G401.6 (cell line): ENCODE measurements at regions not wholly inside any gene's neighbourhood (a gene's known extent, or its start where the extent isn't known, plus 50 kb on each side); places are given as distances from the start of the nearest gene placed in this dataset.
"Not testable (repeated sequence)": the region's sequence is repeated elsewhere in the genome, so short reads cannot be mapped to it uniquely, and the experiment has no call there.

Source experiments
- FAIRE-seq: peaks from 2 replicates; lab custom pipeline; 2012; peaks lifted over from hg19 to GRCh38; lab: Jason Lieb, UNC

- FAIRE-seq = no peak
Observed at GRCh38 chr14:26655128-26655527, 57.3 kb upstream of the NOVA1 start.

- FAIRE-seq = no peak
Observed at GRCh38 chr14:26663506-26663905, 65.7 kb upstream of the NOVA1 start.

GRCh38 chr14:26678732-26679420, 81.0 kb upstream of the NOVA1 start:
- FAIRE-seq = not testable (repeated sequence)

GRCh38 chr14:26685401-26685800, 87.6 kb upstream of the NOVA1 start:
- no peak for FAIRE-seq

- no peak for FAIRE-seq
Observed at GRCh38 chr14:26687301-26687837, 89.5 kb upstream of the NOVA1 start.

- FAIRE-seq = no peak
Observed at GRCh38 chr14:26694521-26694920, 96.7 kb upstream of the NOVA1 start.

GRCh38 chr14:26702721-26703230, 104.9 kb upstream of the NOVA1 start:
- FAIRE-seq = no peak

- FAIRE-seq = no peak
Observed at GRCh38 chr14:26703686-26704366, 106.0 kb upstream of the NOVA1 start.

GRCh38 chr14:26707234-26707633, 109.4 kb upstream of the NOVA1 start:
- FAIRE-seq = no peak

GRCh38 chr14:26709019-26709418, 111.2 kb upstream of the NOVA1 start:
- FAIRE-seq = no peak

- no peak for FAIRE-seq
Observed at GRCh38 chr14:26719514-26719913, 121.7 kb upstream of the NOVA1 start.

- FAIRE-seq = peak; percentile 82
Observed at GRCh38 chr14:26722258-26722657, 124.4 kb upstream of the NOVA1 start.

- no peak for FAIRE-seq
Observed at GRCh38 chr14:26729851-26730250, 132.0 kb upstream of the NOVA1 start.

- no peak for FAIRE-seq
Observed at GRCh38 chr14:26730929-26731618, 133.2 kb upstream of the NOVA1 start.

GRCh38 chr14:26735811-26736210, 138.0 kb upstream of the NOVA1 start:
- FAIRE-seq = no peak

GRCh38 chr14:26738571-26738970, 140.7 kb upstream of the NOVA1 start:
- no peak for FAIRE-seq

GRCh38 chr14:26741711-26742212, 143.9 kb upstream of the NOVA1 start:
- no peak for FAIRE-seq

- no peak for FAIRE-seq
Observed at GRCh38 chr14:26743284-26743683, 145.5 kb upstream of the NOVA1 start.

- FAIRE-seq = no peak
Observed at GRCh38 chr14:26744903-26745302, 147.1 kb upstream of the NOVA1 start.

- FAIRE-seq = no peak
Observed at GRCh38 chr14:26761532-26761931, 163.7 kb upstream of the NOVA1 start.

- FAIRE-seq = no peak
Observed at GRCh38 chr14:26765301-26765700, 167.5 kb upstream of the NOVA1 start.

- FAIRE-seq = no peak
Observed at GRCh38 chr14:26765768-26766520, 168.1 kb upstream of the NOVA1 start.
